K562 (cell line): ENCODE measurements at regions not wholly inside any gene's neighbourhood (a gene's known extent, or its start where the extent isn't known, plus 50 kb on each side); places are given as distances from the start of the nearest gene placed in this dataset.

Experiments
- ATAC-seq: fragments of 200-7000 bp; cut with Tn5 transposase; 3 replicates; pipeline ENCODE4 v1.9.1; 2020; ENCODE audit warnings: moderate library complexity
- BruUV-seq: library from RNA; stranded (reverse); fragments of 400-500 nt; replicated peaks from 2 replicates; lab custom pipeline; 2021; lab: Mats Ljungman, UMichigan
- CTCF ChIA-PET: fragments of 300-600 bp; formaldehyde crosslinking; extraction: SDS; loops from one replicate; lab custom pipeline; 2021; ENCODE audit warnings: low intra/inter-chr PET ratio; lab: Yijun Ruan, JAX
- POLR2A ChIA-PET: fragments of 300-600, 350-650 bp; sonication (Branson Sonifier 250); formaldehyde crosslinking; extraction: SDS; loops from one replicate; lab custom pipeline; 2021; ENCODE audit warnings: antibody characterized with exemption, inconsistent platforms; lab: Yijun Ruan, JAX
- DNase-seq, 4 experiments: peaks; one replicate each; pipeline versions ENCODE4 v3.0.0 to v3.0.0-alpha.2; 2011 to 2018; ENCODE audit warnings: low spot score in 3 of 4, mixed read lengths in 3 of 4; ENCODE audit errors: extremely low read depth in 1 of 4
- FAIRE-seq: peaks from 2 replicates; lab custom pipeline; 2011; peaks lifted over from hg19 to GRCh38; lab: Jason Lieb, UNC
- H2AFZ ChIP-seq: 2 replicates; pipeline ENCODE4 v1.6.0; 2011; ENCODE audit warnings: low read depth, low read length, control low read depth, inconsistent platforms
- H3K27ac ChIP-seq: fragments of 200-600 bp; 3 replicates; pipeline ENCODE4 v1.8.0; 2011; ENCODE audit warnings: low read depth, mild to moderate bottlenecking, control low read depth, inconsistent platforms, low read length, moderate library complexity, mixed read lengths; ENCODE audit errors: extremely low read depth
- H3K27me3 ChIP-seq, 2 experiments: fragments of 300-600 bp in 1 of 2; 2 replicates in 1 of 2; 3 replicates in 1 of 2; pipeline versions ENCODE4 v1.6.0 to v1.8.0; 2011; ENCODE audit warnings: inconsistent platforms in 2 of 2, low read length in 2 of 2, mild to moderate bottlenecking in 1 of 2, mixed read lengths in 1 of 2, moderate library complexity in 1 of 2; ENCODE audit not compliant: control insufficient read depth in 2 of 2, insufficient read depth in 2 of 2
- H3K36me3 ChIP-seq: fragments of 300-600 bp; 3 replicates; pipeline ENCODE4 v1.8.0; 2011; ENCODE audit warnings: mild to moderate bottlenecking, low read length, inconsistent platforms; ENCODE audit not compliant: control insufficient read depth, insufficient read depth
- H3K4me1 ChIP-seq, 2 experiments: fragments of 200-600 bp in 1 of 2; replicated peaks in 1 of 2; 2 replicates in 1 of 2; 3 replicates in 1 of 2; pipeline versions ENCODE4 v1.5.1 to v1.8.0; 2011; ENCODE audit warnings: inconsistent platforms in 2 of 2, low read length in 2 of 2, mild to moderate bottlenecking in 1 of 2, mixed read lengths in 1 of 2, moderate library complexity in 1 of 2; ENCODE audit not compliant: control insufficient read depth in 2 of 2, insufficient read depth in 2 of 2
- H3K4me2 ChIP-seq: 2 replicates; pipeline ENCODE4 v1.6.1; 2011; ENCODE audit warnings: low read length, control low read depth, inconsistent platforms, mixed read lengths; ENCODE audit not compliant: insufficient read depth
- H3K4me3 ChIP-seq: fragments of 200-600 bp; sonication (generic), shearing (Covaris generic); 2 replicates; pipeline ENCODE4 v1.5.1; 2016; ENCODE audit warnings: control low read depth, inconsistent platforms
- H3K79me2 ChIP-seq: fragments of 200-600 bp; 3 replicates; pipeline ENCODE4 v1.8.0; 2011; ENCODE audit warnings: low read length, inconsistent platforms; ENCODE audit not compliant: control insufficient read depth, insufficient read depth
- H3K9ac ChIP-seq, 2 experiments: 2 replicates each; pipeline versions ENCODE4 v1.6.0 to v1.6.1; 2011; ENCODE audit warnings: low read depth in 2 of 2, low read length in 2 of 2, control low read depth in 1 of 2, inconsistent platforms in 1 of 2, mild to moderate bottlenecking in 1 of 2, mixed read lengths in 1 of 2; ENCODE audit not compliant: insufficient read depth in 1 of 2
- H3K9me1 ChIP-seq: one replicate; pipeline ENCODE4 v1.6.0; 2011; ENCODE audit warnings: inconsistent platforms, mild to moderate bottlenecking, low read length, moderate library complexity; ENCODE audit not compliant: control insufficient read depth, insufficient read depth
- H3K9me3 ChIP-seq: replicated peaks from 2 replicates; pipeline ENCODE4 v1.5.1; 2011; ENCODE audit warnings: low read depth, low read length, inconsistent platforms; ENCODE audit not compliant: control insufficient read depth, insufficient read depth
- H4K20me1 ChIP-seq: replicated peaks from 2 replicates; pipeline ENCODE4 v1.6.1; 2011; ENCODE audit warnings: low read length, inconsistent platforms, mixed read lengths; ENCODE audit not compliant: control insufficient read depth, insufficient read depth
- BRD9 ChIP-seq: fragments of 450-650 bp; IDR thresholded peaks from 2 replicates; pipeline ENCODE4 v1.6.1; 2018; ENCODE audit warnings: low read depth; ENCODE audit not compliant: partially characterized antibody
- CEBPG ChIP-seq, 3 experiments: fragments of 200-800 bp in 1 of 3; sonication (Bioruptor generic) in 1 of 3; sonication (generic) in 1 of 3; formaldehyde crosslinking in 1 of 3; IDR thresholded peaks in 2 of 3; conservative IDR thresholded peaks in 1 of 3; 2 replicates each; pipeline versions ENCODE4 v1.6.1 to v1.8.0; 2016 to 2022; ENCODE audit warnings: missing compliant biosample characterization in 2 of 3, missing genetic modification characterization in 2 of 3, mild to moderate bottlenecking in 1 of 3, missing genetic modification reagents in 1 of 3
- CHD1 ChIP-seq: fragments of 200-600 bp; sonication (generic); IDR thresholded peaks from one replicate; pipeline ENCODE4 v1.6.1; 2012; ENCODE audit warnings: mild to moderate bottlenecking, moderate library complexity, low read length, inconsistent platforms
- CHD2 ChIP-seq: IDR thresholded peaks from 2 replicates; pipeline ENCODE4 v1.6.1; 2011; ENCODE audit warnings: low read depth, low read length
- HCFC1 ChIP-seq: IDR thresholded peaks from 2 replicates; pipeline ENCODE4 v1.6.1; 2012; ENCODE audit warnings: low read depth, low read length, improper control_type of control experiment
- JUND ChIP-seq, 2 experiments: IDR thresholded peaks; 2 replicates in 1 of 2; 3 replicates in 1 of 2; pipeline ENCODE4 v1.6.1; 2011; ENCODE audit warnings: borderline replicate concordance in 2 of 2, low read depth in 2 of 2, low read length in 2 of 2, improper control_type of control experiment in 1 of 2, missing biosample characterization in 1 of 2, missing genetic modification characterization in 1 of 2, missing genetic modification reagents in 1 of 2
- MCM3 ChIP-seq: fragments of 450-650 bp; IDR thresholded peaks from 2 replicates; pipeline ENCODE4 v1.6.1; 2016
- RBM39 ChIP-seq: fragments of 200-400 bp; formaldehyde crosslinking; optimal IDR thresholded peaks from 2 replicates; pipeline ENCODE3; 2018; ENCODE audit warnings: low read depth, low read length
- ZBTB17 ChIP-seq: fragments of 450-650 bp; formaldehyde crosslinking; IDR thresholded peaks from 2 replicates; pipeline ENCODE4 v1.4.0; 2020; ENCODE audit warnings: mild to moderate bottlenecking
- WGBS: fragments of 100-300 bp; shearing (Covaris generic); methylation state at CpG from one replicate; pipeline ENCODE4 v1.1.6; 2016; ENCODE audit warnings: low coverage, mixed read lengths; ENCODE audit not compliant: insufficient coverage; ENCODE audit errors: missing lambda C conversion rate; 5-methylcytosine and 5-hydroxymethylcytosine counted together
- in situ Hi-C: fragments of 300-500 bp; cut with MboI; formaldehyde crosslinking; loops from 4 replicates; pipeline ENCODE4 v1.15.0; 2018; ENCODE audit warnings: inconsistent platforms, mixed read lengths
- intact Hi-C: fragments of 100-400 bp; cut with micrococcal nuclease; formaldehyde crosslinking; loops from 2 replicates; pipeline ENCODE4 v1.14.2; 2022
- TF ChIP-seq, protein P1 (sequence below), 2 experiments: fragments of 450-650 bp in 1 of 2; sonication (generic) in 1 of 2; formaldehyde crosslinking in 1 of 2; IDR thresholded peaks; 2 replicates each; pipeline versions ENCODE4 v1.7.1 to v1.9.0; 2016 to 2022; ENCODE audit warnings: inconsistent platforms in 1 of 2, mild to moderate bottlenecking in 1 of 2, missing genetic modification reagents in 1 of 2
- TF ChIP-seq, protein P2 (sequence below): fragments of 250-450 bp; sonication (Bioruptor Pico); IDR thresholded peaks from 2 replicates; pipeline ENCODE4 v1.5.0; 2020; ENCODE audit warnings: mild to moderate bottlenecking, borderline replicate concordance

DNA sequence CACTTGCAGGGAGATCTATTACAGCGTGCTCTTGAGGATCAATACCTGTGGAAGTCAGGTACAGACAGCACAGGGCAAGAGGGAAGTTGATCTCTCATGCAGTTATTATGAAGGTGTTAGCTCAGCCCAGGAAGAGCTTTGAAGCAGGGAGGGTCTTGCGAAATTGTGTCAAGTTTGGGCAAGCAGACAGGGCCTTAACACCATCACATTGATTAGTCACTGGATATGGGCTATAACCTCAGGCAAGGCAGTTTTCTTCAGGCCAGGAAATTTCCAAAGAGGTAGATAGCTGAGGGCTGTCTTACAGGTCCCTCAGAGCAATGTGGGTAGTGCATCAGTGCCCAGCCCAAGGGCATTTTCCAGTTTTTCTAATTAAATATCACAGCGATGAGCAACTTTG lies 643.8 kb downstream of the DHX35 start:
- no peak for FAIRE-seq
- no peaks in the 10 kb centered on the region for H3K79me2 ChIP-seq
- POLR2A ChIA-PET: no interaction called here
- no peak overlapping the region for H3K9ac ChIP-seq
- no peaks in the 10 kb centered on the region for H4K20me1 ChIP-seq
- in situ Hi-C loops: no loop called here
- no peak for DNase-seq
- no peak for ATAC-seq
- no peaks in the 10 kb centered on the region for H3K4me1 ChIP-seq
- BruUV-seq: no TSS peak
- no peak overlapping the region for H3K27ac ChIP-seq
- no peaks in the 10 kb centered on the region for H3K36me3 ChIP-seq
- H2AFZ ChIP-seq: no peak overlapping the region
- CTCF ChIA-PET: no interaction called here
- 0% methylated on average over 3 of the region's 3 CpGs for WGBS
- no peaks in the 10 kb centered on the region; the same call in 1 of the 2 replicates for H3K9me3 ChIP-seq
- H3K4me2 ChIP-seq: no peak overlapping the region
- no peaks in the 10 kb centered on the region for H3K27me3 ChIP-seq
- no peaks in the 10 kb centered on the region for H3K9me1 ChIP-seq
- intact Hi-C loops: no loop called here
- H3K4me3 ChIP-seq: no peak overlapping the region
- TF ChIP-seq HCFC1: no peak
- no peak for TF ChIP-seq RBM39
- TF ChIP-seq JUND (IDR thresholded peaks at IDR 0.05; ENCODE audit: borderline replicate concordance, low read depth, low read length): no peak
- no peak for TF ChIP-seq JUND (tag; IDR thresholded peaks at IDR 0.05; ENCODE audit: borderline replicate concordance, low read depth, low read length)
- TF ChIP-seq, protein P1, sequence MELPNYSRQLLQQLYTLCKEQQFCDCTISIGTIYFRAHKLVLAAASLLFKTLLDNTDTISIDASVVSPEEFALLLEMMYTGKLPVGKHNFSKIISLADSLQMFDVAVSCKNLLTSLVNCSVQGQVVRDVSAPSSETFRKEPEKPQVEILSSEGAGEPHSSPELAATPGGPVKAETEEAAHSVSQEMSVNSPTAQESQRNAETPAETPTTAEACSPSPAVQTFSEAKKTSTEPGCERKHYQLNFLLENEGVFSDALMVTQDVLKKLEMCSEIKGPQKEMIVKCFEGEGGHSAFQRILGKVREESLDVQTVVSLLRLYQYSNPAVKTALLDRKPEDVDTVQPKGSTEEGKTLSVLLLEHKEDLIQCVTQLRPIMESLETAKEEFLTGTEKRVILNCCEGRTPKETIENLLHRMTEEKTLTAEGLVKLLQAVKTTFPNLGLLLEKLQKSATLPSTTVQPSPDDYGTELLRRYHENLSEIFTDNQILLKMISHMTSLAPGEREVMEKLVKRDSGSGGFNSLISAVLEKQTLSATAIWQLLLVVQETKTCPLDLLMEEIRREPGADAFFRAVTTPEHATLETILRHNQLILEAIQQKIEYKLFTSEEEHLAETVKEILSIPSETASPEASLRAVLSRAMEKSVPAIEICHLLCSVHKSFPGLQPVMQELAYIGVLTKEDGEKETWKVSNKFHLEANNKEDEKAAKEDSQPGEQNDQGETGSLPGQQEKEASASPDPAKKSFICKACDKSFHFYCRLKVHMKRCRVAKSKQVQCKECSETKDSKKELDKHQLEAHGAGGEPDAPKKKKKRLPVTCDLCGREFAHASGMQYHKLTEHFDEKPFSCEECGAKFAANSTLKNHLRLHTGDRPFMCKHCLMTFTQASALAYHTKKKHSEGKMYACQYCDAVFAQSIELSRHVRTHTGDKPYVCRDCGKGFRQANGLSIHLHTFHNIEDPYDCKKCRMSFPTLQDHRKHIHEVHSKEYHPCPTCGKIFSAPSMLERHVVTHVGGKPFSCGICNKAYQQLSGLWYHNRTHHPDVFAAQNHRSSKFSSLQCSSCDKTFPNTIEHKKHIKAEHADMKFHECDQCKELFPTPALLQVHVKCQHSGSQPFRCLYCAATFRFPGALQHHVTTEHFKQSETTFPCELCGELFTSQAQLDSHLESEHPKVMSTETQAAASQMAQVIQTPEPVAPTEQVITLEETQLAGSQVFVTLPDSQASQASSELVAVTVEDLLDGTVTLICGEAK (IDR thresholded peaks at IDR 0.05): no peak
- TF ChIP-seq, protein P1 (CRISPR knock-in tag; IDR thresholded peaks at IDR 0.05): no peak
- TF ChIP-seq CEBPG (CRISPR knock-in tag; IDR thresholded peaks at IDR 0.05): no peak
- no peak for TF ChIP-seq CEBPG (tag; conservative IDR thresholded peaks at IDR 0.05 in 1 of 2, IDR thresholded peaks at IDR 0.05 in 1 of 2)
- TF ChIP-seq CHD2: no peak
- no peak for TF ChIP-seq CHD1
- TF ChIP-seq BRD9: no peak
- TF ChIP-seq, protein P2, sequence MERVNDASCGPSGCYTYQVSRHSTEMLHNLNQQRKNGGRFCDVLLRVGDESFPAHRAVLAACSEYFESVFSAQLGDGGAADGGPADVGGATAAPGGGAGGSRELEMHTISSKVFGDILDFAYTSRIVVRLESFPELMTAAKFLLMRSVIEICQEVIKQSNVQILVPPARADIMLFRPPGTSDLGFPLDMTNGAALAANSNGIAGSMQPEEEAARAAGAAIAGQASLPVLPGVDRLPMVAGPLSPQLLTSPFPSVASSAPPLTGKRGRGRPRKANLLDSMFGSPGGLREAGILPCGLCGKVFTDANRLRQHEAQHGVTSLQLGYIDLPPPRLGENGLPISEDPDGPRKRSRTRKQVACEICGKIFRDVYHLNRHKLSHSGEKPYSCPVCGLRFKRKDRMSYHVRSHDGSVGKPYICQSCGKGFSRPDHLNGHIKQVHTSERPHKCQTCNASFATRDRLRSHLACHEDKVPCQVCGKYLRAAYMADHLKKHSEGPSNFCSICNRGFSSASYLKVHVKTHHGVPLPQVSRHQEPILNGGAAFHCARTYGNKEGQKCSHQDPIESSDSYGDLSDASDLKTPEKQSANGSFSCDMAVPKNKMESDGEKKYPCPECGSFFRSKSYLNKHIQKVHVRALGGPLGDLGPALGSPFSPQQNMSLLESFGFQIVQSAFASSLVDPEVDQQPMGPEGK (CRISPR knock-in tag): no peak
- no peak for TF ChIP-seq MCM3
- no peak for TF ChIP-seq ZBTB17 (CRISPR knock-in tag)
